K562 (cell line): ENCODE measurements at regions not wholly inside any gene's neighbourhood (a gene's known extent, or its start where the extent isn't known, plus 50 kb on each side); places are given as distances from the start of the nearest gene placed in this dataset.
"Not testable (repeated sequence)": the region's sequence is repeated elsewhere in the genome, so short reads cannot be mapped to it uniquely, and the experiment has no call there.

ENCODE experiments used
- ATAC-seq: fragments of 200-7000 bp; cut with Tn5 transposase; 3 replicates; pipeline ENCODE4 v1.9.1; 2020; ENCODE audit warnings: moderate library complexity
- BruUV-seq: library from RNA; stranded (reverse); fragments of 400-500 nt; replicated peaks from 2 replicates; lab custom pipeline; 2021; lab: Mats Ljungman, UMichigan
- CTCF ChIA-PET: fragments of 300-600 bp; formaldehyde crosslinking; extraction: SDS; loops from one replicate; lab custom pipeline; 2021; ENCODE audit warnings: low intra/inter-chr PET ratio; lab: Yijun Ruan, JAX
- POLR2A ChIA-PET: fragments of 300-600, 350-650 bp; sonication (Branson Sonifier 250); formaldehyde crosslinking; extraction: SDS; loops from one replicate; lab custom pipeline; 2021; ENCODE audit warnings: antibody characterized with exemption, inconsistent platforms; lab: Yijun Ruan, JAX
- DNase-seq, 4 experiments: peaks; one replicate each; pipeline versions ENCODE4 v3.0.0 to v3.0.0-alpha.2; 2011 to 2018; ENCODE audit warnings: low spot score in 3 of 4, mixed read lengths in 3 of 4; ENCODE audit errors: extremely low read depth in 1 of 4
- FAIRE-seq: peaks from 2 replicates; lab custom pipeline; 2011; peaks lifted over from hg19 to GRCh38; lab: Jason Lieb, UNC
- H2AFZ ChIP-seq: 2 replicates; pipeline ENCODE4 v1.6.0; 2011; ENCODE audit warnings: low read depth, low read length, control low read depth, inconsistent platforms
- H3K27ac ChIP-seq: fragments of 200-600 bp; 3 replicates; pipeline ENCODE4 v1.8.0; 2011; ENCODE audit warnings: low read depth, mild to moderate bottlenecking, control low read depth, inconsistent platforms, low read length, moderate library complexity, mixed read lengths; ENCODE audit errors: extremely low read depth
- H3K27me3 ChIP-seq, 2 experiments: fragments of 300-600 bp in 1 of 2; 2 replicates in 1 of 2; 3 replicates in 1 of 2; pipeline versions ENCODE4 v1.6.0 to v1.8.0; 2011; ENCODE audit warnings: inconsistent platforms in 2 of 2, low read length in 2 of 2, mild to moderate bottlenecking in 1 of 2, mixed read lengths in 1 of 2, moderate library complexity in 1 of 2; ENCODE audit not compliant: control insufficient read depth in 2 of 2, insufficient read depth in 2 of 2
- H3K36me3 ChIP-seq: fragments of 300-600 bp; 3 replicates; pipeline ENCODE4 v1.8.0; 2011; ENCODE audit warnings: mild to moderate bottlenecking, low read length, inconsistent platforms; ENCODE audit not compliant: control insufficient read depth, insufficient read depth
- H3K4me1 ChIP-seq, 2 experiments: fragments of 200-600 bp in 1 of 2; replicated peaks in 1 of 2; 2 replicates in 1 of 2; 3 replicates in 1 of 2; pipeline versions ENCODE4 v1.5.1 to v1.8.0; 2011; ENCODE audit warnings: inconsistent platforms in 2 of 2, low read length in 2 of 2, mild to moderate bottlenecking in 1 of 2, mixed read lengths in 1 of 2, moderate library complexity in 1 of 2; ENCODE audit not compliant: control insufficient read depth in 2 of 2, insufficient read depth in 2 of 2
- H3K4me2 ChIP-seq: 2 replicates; pipeline ENCODE4 v1.6.1; 2011; ENCODE audit warnings: low read length, control low read depth, inconsistent platforms, mixed read lengths; ENCODE audit not compliant: insufficient read depth
- H3K4me3 ChIP-seq: fragments of 200-600 bp; sonication (generic), shearing (Covaris generic); 2 replicates; pipeline ENCODE4 v1.5.1; 2016; ENCODE audit warnings: control low read depth, inconsistent platforms
- H3K79me2 ChIP-seq: fragments of 200-600 bp; 3 replicates; pipeline ENCODE4 v1.8.0; 2011; ENCODE audit warnings: low read length, inconsistent platforms; ENCODE audit not compliant: control insufficient read depth, insufficient read depth
- H3K9ac ChIP-seq, 2 experiments: 2 replicates each; pipeline versions ENCODE4 v1.6.0 to v1.6.1; 2011; ENCODE audit warnings: low read depth in 2 of 2, low read length in 2 of 2, control low read depth in 1 of 2, inconsistent platforms in 1 of 2, mild to moderate bottlenecking in 1 of 2, mixed read lengths in 1 of 2; ENCODE audit not compliant: insufficient read depth in 1 of 2
- H3K9me1 ChIP-seq: one replicate; pipeline ENCODE4 v1.6.0; 2011; ENCODE audit warnings: inconsistent platforms, mild to moderate bottlenecking, low read length, moderate library complexity; ENCODE audit not compliant: control insufficient read depth, insufficient read depth
- H3K9me3 ChIP-seq: replicated peaks from 2 replicates; pipeline ENCODE4 v1.5.1; 2011; ENCODE audit warnings: low read depth, low read length, inconsistent platforms; ENCODE audit not compliant: control insufficient read depth, insufficient read depth
- H4K20me1 ChIP-seq: replicated peaks from 2 replicates; pipeline ENCODE4 v1.6.1; 2011; ENCODE audit warnings: low read length, inconsistent platforms, mixed read lengths; ENCODE audit not compliant: control insufficient read depth, insufficient read depth
- ARID2 ChIP-seq: fragments of 450-650 bp; IDR thresholded peaks from 2 replicates; pipeline ENCODE4 v1.6.1; 2017; ENCODE audit warnings: antibody characterized with exemption, mild to moderate bottlenecking
- DNMT1 ChIP-seq: fragments of 450-650 bp; IDR thresholded peaks from 2 replicates; pipeline ENCODE4 v1.6.1; 2016; ENCODE audit warnings: antibody characterized with exemption, mild to moderate bottlenecking
- HSF4 ChIP-seq: fragments of 250-450 bp; sonication (Bioruptor Pico); IDR thresholded peaks from 2 replicates; pipeline ENCODE4 v2.1.2; 2022; ENCODE audit warnings: mild to moderate bottlenecking, moderate library complexity, borderline replicate concordance
- MEF2D ChIP-seq: conservative IDR thresholded peaks from 2 replicates; pipeline ENCODE4 v1.6.1; 2016; ENCODE audit warnings: low read depth, missing genetic modification characterization, missing compliant biosample characterization
- MITF ChIP-seq: IDR thresholded peaks from 2 replicates; pipeline ENCODE4 v1.6.1; 2014; ENCODE audit warnings: antibody characterized with exemption
- PTRF ChIP-seq: fragments of 450-650 bp; IDR thresholded peaks from 2 replicates; pipeline ENCODE4 v1.6.1; 2016; ENCODE audit warnings: mild to moderate bottlenecking, missing genetic modification characterization, missing compliant biosample characterization
- UBTF ChIP-seq, 2 experiments: IDR thresholded peaks; 2 replicates each; pipeline ENCODE4 v1.6.1; 2012; ENCODE audit warnings: improper control_type of control experiment in 2 of 2, low read depth in 2 of 2, low read length in 2 of 2, borderline replicate concordance in 1 of 2
- ZBTB2 ChIP-seq: fragments of 450-650 bp; IDR thresholded peaks from 2 replicates; pipeline ENCODE4 v1.6.1; 2016; ENCODE audit warnings: antibody characterized with exemption
- ZBTB49 ChIP-seq: sonication (generic); formaldehyde crosslinking; IDR thresholded peaks from 2 replicates; pipeline ENCODE4 v1.8.0; 2022; ENCODE audit warnings: missing genetic modification reagents, mild to moderate bottlenecking, borderline replicate concordance
- ZNF583 ChIP-seq: fragments of 250-450 bp; sonication (Bioruptor Pico); IDR thresholded peaks from 2 replicates; pipeline ENCODE4 v1.4.0; 2020
- WGBS: fragments of 100-300 bp; shearing (Covaris generic); methylation state at CpG from one replicate; pipeline ENCODE4 v1.1.6; 2016; ENCODE audit warnings: low coverage, mixed read lengths; ENCODE audit not compliant: insufficient coverage; ENCODE audit errors: missing lambda C conversion rate; 5-methylcytosine and 5-hydroxymethylcytosine counted together
- in situ Hi-C: fragments of 300-500 bp; cut with MboI; formaldehyde crosslinking; loops from 4 replicates; pipeline ENCODE4 v1.15.0; 2018; ENCODE audit warnings: inconsistent platforms, mixed read lengths
- intact Hi-C: fragments of 100-400 bp; cut with micrococcal nuclease; formaldehyde crosslinking; loops from 2 replicates; pipeline ENCODE4 v1.14.2; 2022

- TF ChIP-seq ZBTB49 (CRISPR knock-in tag), result no peak
- TF ChIP-seq HSF4 (CRISPR knock-in tag), result no peak
- no peak for TF ChIP-seq ZNF583 (CRISPR knock-in tag)
- no peak for TF ChIP-seq DNMT1
- no peak for TF ChIP-seq ZBTB2
- no peak for TF ChIP-seq ARID2
- TF ChIP-seq MEF2D (tag), result no peak
- no peak for TF ChIP-seq UBTF (IDR thresholded peaks at IDR 0.05; ENCODE audit: borderline replicate concordance in 1 of 2, low read depth in 2 of 2, low read length in 2 of 2)
- no peak for TF ChIP-seq MITF
- no peak for TF ChIP-seq PTRF (tag)
Observed at GRCh38 chr5:60020457-60020856, 126.9 kb upstream of the PDE4D start (continued).

GRCh38 chr5:60018960-60019359 is 125.4 kb upstream of the PDE4D start:
- WGBS, result 0% methylated on average over 1 of the region's 1 CpG
- H3K4me3 ChIP-seq, H3K9me1 ChIP-seq, H4K20me1 ChIP-seq, H3K27me3 ChIP-seq, BruUV-seq, H3K4me2 ChIP-seq, CTCF ChIA-PET, H3K9ac ChIP-seq, H3K9me3 ChIP-seq, in situ Hi-C loops, FAIRE-seq, intact Hi-C loops, H3K4me1 ChIP-seq, H3K27ac ChIP-seq, H2AFZ ChIP-seq, ATAC-seq, H3K36me3 ChIP-seq, DNase-seq, H3K79me2 ChIP-seq, POLR2A ChIA-PET: not testable (repeated sequence)
